Middle frontal gyrus (tissue), 1 donor: ENCODE measurements at regions not wholly inside any gene's neighbourhood (a gene's known extent, or its start where the extent isn't known, plus 50 kb on each side); places are given as distances from the start of the nearest gene placed in this dataset.

Source experiments
- DNase-seq: peaks from one replicate; pipeline ENCODE4 v3.0.0-alpha.2; 2015; ENCODE audit warnings: low spot score; ENCODE audit errors: extremely low spot score

GRCh38 chr2:7703543-7704144, 786.4 kb downstream of the RNF144A start:
- DNase-seq: no peak

DNA sequence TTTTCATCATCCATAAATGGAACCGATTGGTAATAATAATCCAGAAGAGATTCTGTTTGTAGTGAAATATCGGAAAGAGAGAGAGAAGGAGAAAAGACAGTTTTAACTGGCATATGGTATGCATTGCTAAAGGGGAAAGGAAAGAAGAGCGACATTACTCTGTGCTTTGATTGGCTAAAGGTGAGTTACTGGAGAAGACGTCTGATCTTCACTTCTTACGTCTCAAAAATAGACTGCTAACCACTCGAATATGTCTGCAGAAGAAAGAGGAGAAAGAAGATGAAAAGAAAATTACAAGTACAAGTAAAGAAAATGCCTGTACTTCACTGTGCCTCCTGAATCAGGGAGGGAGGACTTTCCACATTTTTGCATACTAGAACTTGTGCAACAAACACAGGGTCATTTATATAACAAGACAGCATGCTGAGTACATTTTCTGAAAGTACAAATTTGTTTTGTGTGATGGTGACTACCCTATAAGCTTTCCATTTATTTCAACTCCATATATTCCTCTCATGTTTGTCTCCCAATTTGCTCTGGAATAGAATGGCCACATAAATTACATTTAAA, 787.2 kb downstream of the RNF144A start:
- DNase-seq: no peak

DNA sequence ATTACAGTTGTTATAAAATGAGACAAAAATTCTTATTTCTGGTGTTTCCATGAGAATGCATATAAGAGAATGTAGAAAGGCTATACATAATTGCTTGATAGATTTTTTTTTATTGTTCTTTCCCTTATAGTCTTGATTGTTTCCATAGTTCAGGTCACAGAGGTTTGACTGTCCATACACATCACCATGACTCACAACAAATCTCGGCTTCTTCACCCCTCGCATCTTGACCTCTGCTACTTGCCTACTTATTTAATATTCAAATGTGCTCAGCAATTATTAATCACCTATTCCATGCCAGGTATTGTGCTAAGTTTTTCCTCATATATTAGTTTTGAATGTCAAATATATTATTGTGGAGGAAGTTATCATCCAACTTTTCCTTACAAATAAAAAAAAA, 789.6 kb downstream of the RNF144A start:
- no peak for DNase-seq

- no peak for DNase-seq
These were observed 790.5 kb downstream of the RNF144A start for GRCh38 chr2:7707723-7708122.

GRCh38 chr2:7709907-7710306, 792.7 kb downstream of the RNF144A start:
- DNase-seq: no peak

- no peak for DNase-seq
These were observed 794.0 kb downstream of the RNF144A start for GRCh38 chr2:7711167-7711566.

GRCh38 chr2:7719876-7720275, 802.7 kb downstream of the RNF144A start:
- DNase-seq: no peak

GRCh38 chr2:7721413-7721995, 804.3 kb downstream of the RNF144A start:
- no peak for DNase-seq

DNA sequence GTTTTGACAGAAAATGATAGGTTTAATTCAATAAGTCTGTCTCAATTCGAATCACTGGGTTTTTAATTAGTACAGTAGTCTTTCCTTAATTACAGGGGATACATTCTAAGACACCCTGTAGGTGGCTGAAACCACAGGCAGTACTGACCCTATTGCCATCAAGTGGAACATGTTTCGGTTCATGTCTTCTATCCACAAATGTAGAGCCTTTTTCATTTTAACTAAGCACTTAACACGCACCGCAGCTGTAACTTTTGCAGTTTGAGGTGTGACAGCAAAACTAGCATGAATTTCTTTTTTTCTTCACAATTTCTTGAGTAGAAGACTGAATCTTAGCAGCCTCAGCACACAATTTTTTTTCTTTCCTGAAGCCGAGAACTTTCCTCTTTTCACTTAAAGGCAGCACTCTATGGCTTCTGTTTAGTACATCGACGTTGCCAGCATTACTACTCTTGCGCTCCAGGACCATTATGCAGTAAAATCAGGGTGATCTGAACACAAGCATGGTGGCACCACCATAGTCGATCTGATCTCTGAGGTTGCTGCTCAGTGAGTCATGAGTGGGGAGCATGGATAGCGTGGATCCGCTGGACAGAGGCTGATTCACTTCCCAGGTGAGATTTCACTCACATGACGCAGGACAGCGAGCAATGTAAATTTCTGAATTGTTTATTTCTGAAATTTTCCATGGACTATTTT, 805.1 kb downstream of the RNF144A start:
- DNase-seq: no peak

DNA sequence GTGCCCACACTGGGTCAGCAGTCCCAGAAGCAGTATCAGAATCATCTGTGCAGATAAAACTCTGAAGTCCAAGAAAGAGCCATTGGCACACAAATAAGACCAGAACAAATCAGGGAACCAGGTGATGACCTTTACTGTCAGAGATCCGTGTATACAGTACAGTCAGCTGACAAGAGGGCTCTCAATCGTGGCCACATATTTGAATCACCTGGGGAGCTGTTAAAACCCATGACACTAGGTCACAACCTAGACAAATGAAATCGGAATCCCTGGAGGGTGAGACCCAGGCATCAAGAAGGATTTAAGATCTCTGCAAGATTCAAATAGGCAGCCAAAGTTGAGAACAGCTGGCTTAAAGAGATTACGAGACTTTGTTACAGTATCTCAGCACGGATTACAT, 807.1 kb downstream of the RNF144A start:
- DNase-seq: no peak

DNA sequence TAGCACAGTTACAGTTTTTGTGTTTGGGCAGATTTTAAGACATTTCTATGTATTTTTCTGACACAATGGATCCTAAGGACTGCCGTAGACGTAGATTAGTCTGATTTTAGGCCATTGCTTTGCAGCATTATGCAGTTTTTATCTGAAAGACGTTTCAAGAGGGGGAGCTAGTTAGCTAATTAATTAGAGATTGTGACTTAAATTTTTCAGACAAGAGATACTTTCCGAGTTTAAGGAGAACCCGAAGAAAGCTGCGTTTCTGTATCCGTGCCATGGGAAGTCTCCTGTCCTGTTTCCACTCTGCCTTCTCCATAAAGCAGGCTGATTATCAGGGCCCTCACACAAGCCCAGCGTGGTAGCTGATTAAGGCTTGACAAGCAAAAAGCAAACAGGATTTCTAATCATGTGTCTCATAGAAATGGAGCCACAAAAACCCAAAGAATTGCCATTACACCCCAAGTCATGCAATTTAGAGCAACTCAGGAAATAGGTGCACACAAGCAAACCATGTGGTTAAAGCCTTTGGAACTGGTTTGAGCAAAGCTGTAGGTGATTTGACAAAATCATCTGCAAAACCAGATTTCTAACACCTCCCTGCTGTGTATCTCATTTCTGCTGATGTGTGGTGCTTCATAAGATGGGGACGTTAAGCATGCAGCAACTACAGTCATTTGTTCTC, 808.1 kb downstream of the RNF144A start:
- no peak for DNase-seq

DNA sequence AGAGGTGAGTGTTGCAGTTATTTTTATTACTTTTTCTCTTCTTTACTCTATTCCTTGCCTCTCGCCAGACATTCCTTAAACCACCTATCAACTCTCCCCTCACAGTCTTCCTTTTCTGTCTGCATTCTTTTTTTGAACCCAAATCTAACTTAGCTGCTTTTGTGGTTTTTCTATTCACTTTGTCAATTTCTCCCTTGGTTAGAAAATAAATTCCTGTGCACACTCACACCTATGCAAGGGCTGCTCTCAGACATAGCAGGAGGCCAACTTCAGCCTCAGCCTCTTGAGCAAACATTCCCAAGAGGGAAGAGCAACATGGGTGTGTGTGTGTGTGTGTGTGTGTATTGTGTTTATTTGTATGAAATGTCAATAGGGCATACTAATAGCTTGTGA, 808.6 kb downstream of the RNF144A start:
- DNase-seq: no peak

DNA sequence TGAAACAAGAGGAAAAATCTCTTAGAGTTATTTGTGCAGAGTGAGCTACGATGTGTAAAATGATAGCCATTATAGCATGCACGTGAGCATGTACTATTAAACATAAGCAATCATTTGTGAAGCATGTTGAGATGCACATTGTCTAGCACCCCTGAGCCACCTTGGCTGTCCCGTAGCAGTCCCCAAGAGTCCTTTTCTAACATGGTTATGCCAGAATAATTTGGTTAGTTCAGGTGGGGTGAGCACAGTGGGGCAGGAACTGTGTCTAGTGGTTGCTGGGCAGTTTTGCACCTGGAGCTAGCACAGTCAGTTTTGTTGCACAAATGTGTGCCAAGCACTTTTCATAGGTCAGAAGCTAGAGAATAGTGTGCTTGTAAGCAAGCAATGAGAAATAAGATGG, 809.8 kb downstream of the RNF144A start:
- no peak for DNase-seq

DNA sequence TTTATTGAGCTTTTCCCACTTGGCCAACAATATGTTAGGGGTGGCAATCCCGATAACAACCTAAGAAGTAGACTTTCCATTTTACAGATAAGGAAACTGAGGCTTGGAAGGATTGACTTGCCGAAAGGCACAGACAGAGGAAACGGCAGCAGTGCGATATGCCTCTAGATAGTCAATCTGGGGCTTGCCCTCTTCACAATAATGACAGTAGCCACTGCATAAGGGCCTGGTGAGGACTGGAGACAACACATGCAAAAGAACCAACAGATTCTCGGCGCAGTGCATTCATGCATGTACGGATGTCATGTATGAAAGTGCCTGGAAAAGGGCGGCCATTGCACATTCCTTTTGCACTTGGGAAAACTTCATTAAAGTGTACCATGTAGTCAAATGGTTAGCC, 811.2 kb downstream of the RNF144A start:
- DNase-seq: no peak

GRCh38 chr2:7730449-7730848, 813.2 kb downstream of the RNF144A start:
- DNase-seq: no peak

DNA sequence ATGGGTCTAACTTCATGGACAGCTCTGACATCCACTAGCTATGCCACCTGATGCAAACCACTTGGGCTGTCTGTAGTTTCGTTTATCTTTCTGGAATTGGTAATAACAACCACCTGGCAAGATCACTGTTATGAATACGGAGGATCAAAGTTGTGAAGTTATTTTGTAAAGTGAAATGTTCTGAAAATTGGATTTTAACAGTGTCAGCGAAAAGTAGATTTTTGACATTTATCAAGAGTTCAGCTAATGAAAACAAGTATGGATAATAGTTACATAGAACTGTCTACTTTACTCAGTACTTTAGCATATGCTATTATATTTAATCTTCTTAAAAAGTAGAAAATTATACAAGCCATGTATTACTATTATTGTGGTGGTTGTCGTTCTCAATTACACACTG, 813.8 kb downstream of the RNF144A start:
- DNase-seq: no peak

DNA sequence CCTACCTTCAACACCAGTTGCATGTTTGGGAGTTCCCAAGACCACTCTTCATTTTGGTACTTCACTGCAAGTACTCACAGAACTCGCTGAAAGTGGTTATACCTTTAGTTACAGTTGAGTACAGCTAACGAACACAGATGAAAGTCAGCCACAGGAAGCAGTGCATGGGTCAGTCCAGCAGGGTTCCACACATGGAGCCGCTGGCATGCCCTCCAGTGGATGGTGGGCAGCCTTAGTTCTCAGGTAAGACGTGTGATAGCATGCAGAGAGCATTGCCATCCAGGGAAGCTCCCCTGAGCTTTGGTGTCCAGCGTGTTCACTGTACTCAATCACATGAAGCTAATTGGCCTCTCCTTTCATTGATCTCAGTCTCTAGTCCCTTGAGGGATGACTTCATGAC, 815.3 kb downstream of the RNF144A start:
- DNase-seq: no peak

- no peak for DNase-seq
These were observed 819.6 kb downstream of the RNF144A start for GRCh38 chr2:7736646-7737305.

DNA sequence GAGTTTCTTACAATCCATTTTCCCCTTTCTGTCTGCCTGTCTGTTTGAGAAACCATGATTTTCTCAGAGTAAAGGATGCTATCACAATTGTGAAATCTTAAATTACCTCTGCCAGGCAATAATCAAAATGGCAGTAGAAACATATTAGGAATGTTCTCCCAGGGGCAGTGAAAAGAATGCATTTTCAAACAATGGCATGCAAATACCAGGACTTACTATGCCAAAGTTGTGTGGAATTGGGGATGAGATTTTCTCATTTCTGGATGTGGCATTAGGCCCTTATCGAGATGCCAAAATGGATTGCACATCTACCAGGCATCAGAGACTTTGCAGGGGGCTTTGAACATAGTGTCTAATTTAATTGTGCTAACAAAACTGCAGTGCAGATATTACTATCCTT, 821.4 kb downstream of the RNF144A start:
- no peak for DNase-seq

DNA sequence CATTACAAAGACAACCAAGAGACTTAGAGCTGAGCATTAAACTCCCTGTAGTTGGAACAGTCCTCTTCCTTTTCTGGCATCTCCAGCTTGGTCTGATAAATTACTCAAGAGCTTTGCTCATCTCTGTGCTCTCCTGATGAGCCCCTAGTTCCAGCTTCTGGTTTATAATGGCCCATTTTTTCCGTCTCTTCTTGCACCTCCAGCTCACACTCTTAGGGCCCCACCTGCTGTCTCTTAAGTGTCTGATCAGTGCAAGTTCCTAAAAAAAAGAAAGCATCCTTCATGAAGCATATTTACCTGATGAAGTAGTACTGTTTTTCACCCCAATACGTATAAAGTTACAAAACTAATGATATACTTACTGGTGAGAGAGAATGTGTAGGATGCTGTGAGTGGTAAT, 822.9 kb downstream of the RNF144A start:
- no peak for DNase-seq

GRCh38 chr2:7742301-7742700, 825.1 kb downstream of the RNF144A start:
- DNase-seq: no peak

GRCh38 chr2:7744827-7745226, 827.6 kb downstream of the RNF144A start:
- DNase-seq: no peak
